ENCODE measurements at regions not wholly inside any gene's neighbourhood (a gene's known extent, or its start where the extent isn't known, plus 50 kb on each side); places are given as distances from the start of the nearest gene placed in this dataset.

- TF ChIP-seq, protein P1, sequence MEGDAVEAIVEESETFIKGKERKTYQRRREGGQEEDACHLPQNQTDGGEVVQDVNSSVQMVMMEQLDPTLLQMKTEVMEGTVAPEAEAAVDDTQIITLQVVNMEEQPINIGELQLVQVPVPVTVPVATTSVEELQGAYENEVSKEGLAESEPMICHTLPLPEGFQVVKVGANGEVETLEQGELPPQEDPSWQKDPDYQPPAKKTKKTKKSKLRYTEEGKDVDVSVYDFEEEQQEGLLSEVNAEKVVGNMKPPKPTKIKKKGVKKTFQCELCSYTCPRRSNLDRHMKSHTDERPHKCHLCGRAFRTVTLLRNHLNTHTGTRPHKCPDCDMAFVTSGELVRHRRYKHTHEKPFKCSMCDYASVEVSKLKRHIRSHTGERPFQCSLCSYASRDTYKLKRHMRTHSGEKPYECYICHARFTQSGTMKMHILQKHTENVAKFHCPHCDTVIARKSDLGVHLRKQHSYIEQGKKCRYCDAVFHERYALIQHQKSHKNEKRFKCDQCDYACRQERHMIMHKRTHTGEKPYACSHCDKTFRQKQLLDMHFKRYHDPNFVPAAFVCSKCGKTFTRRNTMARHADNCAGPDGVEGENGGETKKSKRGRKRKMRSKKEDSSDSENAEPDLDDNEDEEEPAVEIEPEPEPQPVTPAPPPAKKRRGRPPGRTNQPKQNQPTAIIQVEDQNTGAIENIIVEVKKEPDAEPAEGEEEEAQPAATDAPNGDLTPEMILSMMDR (conservative IDR thresholded peaks at IDR 0.05; ENCODE audit: low read depth in 2 of 2), result no peak
These were observed 293.0 kb upstream of the BTBD3 start (continued) for GRCh38 chr20:11624704-11625103.

- no peaks in the 10 kb centered on the region for H3K4me1 ChIP-seq (ENCODE audit: insufficient read depth)
- Mint-ChIP-seq H3K36me3 (ENCODE audit: low read depth) (no peaks in the 10 kb centered on the region), H3K9me3 (no peaks in the 10 kb centered on the region), H3K4me3 (no peak overlapping the region), H3K27me3 (ENCODE audit: insufficient read depth, low read depth, poor library complexity) (peaks cover 1% of the 10 kb centered on the region), H3K27ac (no peak overlapping the region), H3K4me1 (no peaks in the 10 kb centered on the region; the same call in 2 of the 3 replicates)
- H3K36me3 ChIP-seq (ENCODE audit: insufficient read depth), result no peaks in the 10 kb centered on the region
- no peaks in the 10 kb centered on the region for H3K79me2 ChIP-seq (replicated peaks; ENCODE audit: insufficient read depth)
- H2AFZ ChIP-seq, result no peak overlapping the region
- no peaks in the 10 kb centered on the region for H4K20me1 ChIP-seq (replicated peaks; ENCODE audit: insufficient read depth)
- no peak for DNase-seq (ENCODE audit: low spot score)
- no peaks in the 10 kb centered on the region for H3F3A ChIP-seq (replicated peaks; ENCODE audit: low read depth)
- H3K4me3 ChIP-seq, result no peak overlapping the region
- H3K27ac ChIP-seq (ENCODE audit: low read depth), result no peak overlapping the region
- no peak for ATAC-seq
- H3K9me2 ChIP-seq (ENCODE audit: insufficient read depth), result peaks cover 7% of the 10 kb centered on the region; the same call in 1 of the 2 replicates
- H3K4me2 ChIP-seq, result no peak overlapping the region
- H3K27me3 ChIP-seq (ENCODE audit: insufficient read depth), result no peaks in the 10 kb centered on the region
- TF ChIP-seq ETS1 (IDR thresholded peaks at IDR 0.05), result no peak
- no peak for TF ChIP-seq ZNF114 (CRISPR knock-in tag; IDR thresholded peaks at IDR 0.05)
- TF ChIP-seq CREB1 (CRISPR knock-in tag; IDR thresholded peaks at IDR 0.05; ENCODE audit: low read depth), result no peak
- TF ChIP-seq, protein P1 (conservative IDR thresholded peaks at IDR 0.05; ENCODE audit: low read depth in 2 of 2), result no peak
- no peak for TF ChIP-seq STAT1 (IDR thresholded peaks at IDR 0.05; ENCODE audit: unreplicated experiment)
- no peak for TF ChIP-seq EZH2phosphoT487 (IDR thresholded peaks at IDR 0.05; ENCODE audit: unreplicated experiment)
- no peak for TF ChIP-seq POLR2AphosphoS5 (IDR thresholded peaks at IDR 0.05; ENCODE audit: low read depth)
- no peak for TF ChIP-seq ZNF462 (CRISPR knock-in tag; IDR thresholded peaks at IDR 0.05)
- TF ChIP-seq EZH2 (IDR thresholded peaks at IDR 0.05; ENCODE audit: low read depth, unreplicated experiment), result no peak
- no peak for TF ChIP-seq NANOG (IDR thresholded peaks at IDR 0.05; ENCODE audit: borderline replicate concordance)
- TF ChIP-seq ZNF331 (CRISPR knock-in tag; IDR thresholded peaks at IDR 0.05; ENCODE audit: low read depth), result no peak
- TF ChIP-seq JUNB (IDR thresholded peaks at IDR 0.05; ENCODE audit: unreplicated experiment), result no peak
These were observed 291.1 kb upstream of the BTBD3 start for GRCh38 chr20:11626551-11626950.

All from GM23338 (cell line).